Activated CD4-positive, alpha-beta T cell treated with anti-CD3 and anti-CD28 coated beads, Interleukin-2, amount 50 U/mL, for 16 hours (primary cell): ENCODE measurements at regions not wholly inside any gene's neighbourhood (a gene's known extent, or its start where the extent isn't known, plus 50 kb on each side); places are given as distances from the start of the nearest gene placed in this dataset.

Source experiments
- DNase-seq: peaks from one replicate; pipeline ENCODE4 v3.0.0-alpha.2; 2020

GRCh38 chrX:120690941-120691340, 61.1 kb upstream of the C1GALT1C1 start:
- no peak for DNase-seq

- no peak for DNase-seq
These were observed 60.5 kb upstream of the C1GALT1C1 start for GRCh38 chrX:120690344-120690743.

- no peak for DNase-seq
These were observed 50.2 kb upstream of the C1GALT1C1 start for GRCh38 chrX:120680090-120680489.
